Keratinocyte (primary cell): ENCODE measurements at regions not wholly inside any gene's neighbourhood (a gene's known extent, or its start where the extent isn't known, plus 50 kb on each side); places are given as distances from the start of the nearest gene placed in this dataset.

ENCODE experiments used
- DNase-seq: peaks from one replicate; pipeline ENCODE4 v3.0.0-alpha.2; 2011; ENCODE audit warnings: low read depth, missing footprints, low spot score
- FAIRE-seq: peaks from 2 replicates; lab custom pipeline; 2011; peaks lifted over from hg19 to GRCh38; lab: Jason Lieb, UNC
- H2AFZ ChIP-seq: 2 replicates; pipeline ENCODE4 v1.6.0; 2012; ENCODE audit warnings: low read length, control low read depth, inconsistent platforms; ENCODE audit not compliant: control insufficient read depth
- H3K27ac ChIP-seq: 2 replicates; pipeline ENCODE4 v1.5.1; 2011; ENCODE audit warnings: low read length; ENCODE audit not compliant: control insufficient read depth, insufficient read depth
- H3K27me3 ChIP-seq: 3 replicates; pipeline ENCODE4 v1.6.0; 2011; ENCODE audit warnings: low read length; ENCODE audit not compliant: control insufficient read depth, insufficient read depth; ENCODE audit errors: extremely low read depth
- H3K36me3 ChIP-seq, 2 experiments: 2 replicates in 1 of 2; 3 replicates in 1 of 2; pipeline ENCODE4 v1.5.1; 2011; ENCODE audit warnings: low read length in 2 of 2, mild to moderate bottlenecking in 1 of 2; ENCODE audit not compliant: control insufficient read depth in 2 of 2, insufficient read depth in 2 of 2; ENCODE audit errors: extremely low read depth in 1 of 2
- H3K4me1 ChIP-seq: 3 replicates; pipeline ENCODE4 v1.5.1; 2011; ENCODE audit warnings: low read length; ENCODE audit not compliant: control insufficient read depth, insufficient read depth; ENCODE audit errors: extremely low read depth
- H3K4me2 ChIP-seq: 3 replicates; pipeline ENCODE4 v1.6.0; 2011; ENCODE audit warnings: low read depth, low read length; ENCODE audit not compliant: control insufficient read depth, insufficient read depth; ENCODE audit errors: extremely low read depth
- H3K4me3 ChIP-seq, 3 experiments: fragments of 200-600 bp in 1 of 3; sonication (generic) in 1 of 3; 2 replicates in 2 of 3; 3 replicates in 1 of 3; pipeline ENCODE4 v1.5.1; 2011 to 2016; ENCODE audit warnings: low read length in 3 of 3, mild to moderate bottlenecking in 3 of 3, control low read depth in 2 of 3, inconsistent platforms in 1 of 3, low read depth in 1 of 3, mixed read lengths in 1 of 3, mixed run types in 1 of 3, moderate library complexity in 1 of 3; ENCODE audit not compliant: control insufficient read depth in 2 of 3, insufficient read depth in 2 of 3; ENCODE audit errors: extremely low read depth in 1 of 3
- H3K79me2 ChIP-seq: 2 replicates; pipeline ENCODE4 v1.6.0; 2012; ENCODE audit warnings: low read length; ENCODE audit not compliant: control insufficient read depth, insufficient read depth
- H3K9ac ChIP-seq: 3 replicates; pipeline ENCODE4 v1.6.0; 2011; ENCODE audit warnings: low read length; ENCODE audit not compliant: control insufficient read depth, insufficient read depth; ENCODE audit errors: extremely low read depth
- H3K9me1 ChIP-seq: 3 replicates; pipeline ENCODE4 v1.6.0; 2011; ENCODE audit warnings: low read length; ENCODE audit not compliant: control insufficient read depth, insufficient read depth; ENCODE audit errors: extremely low read depth
- H3K9me3 ChIP-seq: 2 replicates; pipeline ENCODE4 v1.5.1; 2012; ENCODE audit warnings: low read depth, low read length; ENCODE audit not compliant: control insufficient read depth
- H4K20me1 ChIP-seq: 3 replicates; pipeline ENCODE4 v1.6.0; 2011; ENCODE audit warnings: low read length; ENCODE audit not compliant: control insufficient read depth, insufficient read depth; ENCODE audit errors: extremely low read depth
- EZH2 ChIP-seq: IDR thresholded peaks from one replicate; pipeline ENCODE4 v1.6.1; 2012; ENCODE audit warnings: inconsistent platforms, mild to moderate bottlenecking, low read length, moderate library complexity
- dilution Hi-C: fragments of 300-500 bp; cut with MboI; formaldehyde crosslinking; loops from one replicate; pipeline ENCODE4 v1.7.0; 2020; ENCODE audit warnings: low sequenced_read_pairs; ENCODE audit not compliant: extremely low pct_ligation_motif_present
- TF ChIP-seq, protein P1 (sequence below), 3 experiments: IDR thresholded peaks in 1 of 3; conservative IDR thresholded peaks in 1 of 3; optimal IDR thresholded peaks in 1 of 3; 2 replicates in 2 of 3; 3 replicates in 1 of 3; pipeline versions ENCODE3 to v1.5.1; 2011; ENCODE audit warnings: low read length in 3 of 3, mild to moderate bottlenecking in 3 of 3, moderate library complexity in 2 of 3, control low read depth in 1 of 3, inconsistent platforms in 1 of 3; ENCODE audit not compliant: insufficient read depth in 2 of 3; ENCODE audit errors: extremely low read depth in 1 of 3

- Histone ChIP-seq H3K4me3 (no peak overlapping the region), H3K27ac (no peak overlapping the region), H3K9me1 (no peaks in the 10 kb centered on the region), H3K4me2 (no peak overlapping the region), H3K4me1 (peaks cover 15% of the 10 kb centered on the region), H3K9me3 (no peaks in the 10 kb centered on the region), H3K27me3 (no peaks in the 10 kb centered on the region), H4K20me1 (no peaks in the 10 kb centered on the region), H3K36me3 (no peaks in the 10 kb centered on the region), H3K9ac (no peak overlapping the region), H3K79me2 (no peaks in the 10 kb centered on the region), H2AFZ (no peak overlapping the region)
- DNase-seq (no peak), FAIRE-seq (no peak)
- dilution Hi-C loops: no loop called here
- TF ChIP-seq, protein P1, sequence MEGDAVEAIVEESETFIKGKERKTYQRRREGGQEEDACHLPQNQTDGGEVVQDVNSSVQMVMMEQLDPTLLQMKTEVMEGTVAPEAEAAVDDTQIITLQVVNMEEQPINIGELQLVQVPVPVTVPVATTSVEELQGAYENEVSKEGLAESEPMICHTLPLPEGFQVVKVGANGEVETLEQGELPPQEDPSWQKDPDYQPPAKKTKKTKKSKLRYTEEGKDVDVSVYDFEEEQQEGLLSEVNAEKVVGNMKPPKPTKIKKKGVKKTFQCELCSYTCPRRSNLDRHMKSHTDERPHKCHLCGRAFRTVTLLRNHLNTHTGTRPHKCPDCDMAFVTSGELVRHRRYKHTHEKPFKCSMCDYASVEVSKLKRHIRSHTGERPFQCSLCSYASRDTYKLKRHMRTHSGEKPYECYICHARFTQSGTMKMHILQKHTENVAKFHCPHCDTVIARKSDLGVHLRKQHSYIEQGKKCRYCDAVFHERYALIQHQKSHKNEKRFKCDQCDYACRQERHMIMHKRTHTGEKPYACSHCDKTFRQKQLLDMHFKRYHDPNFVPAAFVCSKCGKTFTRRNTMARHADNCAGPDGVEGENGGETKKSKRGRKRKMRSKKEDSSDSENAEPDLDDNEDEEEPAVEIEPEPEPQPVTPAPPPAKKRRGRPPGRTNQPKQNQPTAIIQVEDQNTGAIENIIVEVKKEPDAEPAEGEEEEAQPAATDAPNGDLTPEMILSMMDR (optimal IDR thresholded peaks at IDR 0.05 in 1 of 3, IDR thresholded peaks at IDR 0.05 in 1 of 3, conservative IDR thresholded peaks at IDR 0.05 in 1 of 3; ENCODE audit: extremely low read depth in 1 of 3, insufficient read depth in 2 of 3, low read length in 3 of 3): no peak
- no peak for TF ChIP-seq EZH2
Observed at GRCh38 chr4:28444886-28445496, 1584.3 kb downstream of the STIM2 start.

DNA sequence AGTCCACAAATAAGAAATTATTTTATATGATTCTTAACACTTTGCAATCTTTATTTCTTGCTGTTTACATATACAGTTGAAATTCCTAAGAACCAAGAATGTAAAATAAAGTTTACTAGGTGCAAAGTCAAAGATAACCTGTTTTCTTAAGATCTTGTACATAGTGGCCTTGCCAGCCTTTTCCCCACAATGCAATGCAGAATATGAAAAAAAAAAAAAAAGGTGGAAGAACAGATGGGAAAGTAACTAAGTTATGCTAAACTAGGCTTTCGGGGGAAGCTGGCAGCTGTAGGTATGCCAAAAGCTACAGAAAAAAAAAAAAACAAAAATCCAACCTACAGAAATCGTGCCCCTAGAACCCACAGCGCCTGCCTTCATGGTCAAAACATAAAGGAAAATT is 1588.4 kb downstream of the STIM2 start:
- Histone ChIP-seq H3K9me1 (no peaks in the 10 kb centered on the region), H3K4me2 (peak overlapping the region; percentile 20), H3K79me2 (no peaks in the 10 kb centered on the region), H2AFZ (no peak overlapping the region), H3K36me3 (no peaks in the 10 kb centered on the region), H3K9me3 (no peaks in the 10 kb centered on the region), H3K27me3 (no peaks in the 10 kb centered on the region), H3K27ac (no peak overlapping the region), H3K4me1 (peaks cover 12% of the 10 kb centered on the region), H3K4me3 (no peak overlapping the region), H3K9ac (no peak overlapping the region), H4K20me1 (no peaks in the 10 kb centered on the region)
- DNase-seq: no peak
- TF ChIP-seq EZH2: no peak
- TF ChIP-seq, protein P1 (optimal IDR thresholded peaks at IDR 0.05 in 1 of 3, IDR thresholded peaks at IDR 0.05 in 1 of 3, conservative IDR thresholded peaks at IDR 0.05 in 1 of 3; ENCODE audit: extremely low read depth in 1 of 3, insufficient read depth in 2 of 3, low read length in 3 of 3): no peak
- no peak for FAIRE-seq
- dilution Hi-C loops: no loop called here
